HUDEP-2 (cell line): ENCODE measurements at regions not wholly inside any gene's neighbourhood (a gene's known extent, or its start where the extent isn't known, plus 50 kb on each side); places are given as distances from the start of the nearest gene placed in this dataset.
"Not testable (repeated sequence)": the region's sequence is repeated elsewhere in the genome, so short reads cannot be mapped to it uniquely, and the experiment has no call there.

Experiments
- DNase-seq, 76 experiments: peaks; one replicate each; lab custom pipeline; 2025; ENCODE audit not compliant: unreplicated experiment in 76 of 76; lab: John Stamatoyannopoulos, UW

DNA sequence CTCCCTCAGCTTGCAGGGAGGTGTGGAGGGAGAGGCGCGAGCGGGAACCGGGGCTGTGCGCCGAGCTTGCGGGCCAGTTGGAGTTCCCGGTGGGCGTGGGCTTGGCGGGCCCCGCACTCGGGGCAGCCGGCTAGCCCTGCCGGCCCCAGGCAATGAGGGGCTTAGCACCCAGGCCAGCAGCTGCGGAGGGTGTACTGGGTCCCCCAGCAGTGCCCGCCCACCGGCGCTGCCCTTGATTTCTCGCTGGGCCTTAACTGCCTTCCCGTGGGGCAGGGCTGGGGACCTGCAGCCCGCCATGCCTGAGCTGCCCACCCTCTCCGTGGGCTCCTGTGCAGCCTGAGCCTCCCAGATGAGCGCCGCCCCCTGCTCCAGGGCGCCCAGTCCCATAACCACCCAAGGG lies 537.3 kb downstream of the ZBBX start:
- not testable (repeated sequence) for DNase-seq

GRCh38 chr3:166837535-166837934 lies 542.6 kb downstream of the ZBBX start:
- DNase-seq: no peak

DNA sequence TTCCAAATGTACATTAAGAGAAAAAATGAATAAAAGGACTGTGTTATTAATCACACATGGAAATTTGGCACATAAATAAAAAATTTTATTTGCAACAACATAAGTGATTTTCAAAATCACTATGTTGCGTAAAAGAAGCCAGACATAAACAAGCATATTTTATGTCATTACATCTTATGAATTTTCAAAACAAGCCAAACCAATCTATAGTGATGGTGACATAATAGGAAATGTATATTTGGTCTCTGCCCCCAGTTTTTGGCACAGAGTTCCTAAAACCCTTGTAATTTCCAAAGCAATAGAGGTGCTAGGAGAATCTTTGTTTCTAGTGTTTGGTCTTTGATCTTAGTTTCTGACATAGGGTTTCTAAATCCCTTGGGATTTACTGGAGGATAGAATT lies 543.3 kb downstream of the ZBBX start:
- DNase-seq: no peak

GRCh38 chr3:166829896-166830295 lies 550.2 kb downstream of the ZBBX start:
- no peak for DNase-seq

GRCh38 chr3:166818464-166818863 lies 561.6 kb downstream of the ZBBX start:
- DNase-seq: no peak

GRCh38 chr3:166817269-166817668 lies 562.8 kb downstream of the ZBBX start:
- not testable (repeated sequence) for DNase-seq

- DNase-seq: no peak
These were observed 569.2 kb downstream of the ZBBX start for GRCh38 chr3:166810741-166811445.

DNA sequence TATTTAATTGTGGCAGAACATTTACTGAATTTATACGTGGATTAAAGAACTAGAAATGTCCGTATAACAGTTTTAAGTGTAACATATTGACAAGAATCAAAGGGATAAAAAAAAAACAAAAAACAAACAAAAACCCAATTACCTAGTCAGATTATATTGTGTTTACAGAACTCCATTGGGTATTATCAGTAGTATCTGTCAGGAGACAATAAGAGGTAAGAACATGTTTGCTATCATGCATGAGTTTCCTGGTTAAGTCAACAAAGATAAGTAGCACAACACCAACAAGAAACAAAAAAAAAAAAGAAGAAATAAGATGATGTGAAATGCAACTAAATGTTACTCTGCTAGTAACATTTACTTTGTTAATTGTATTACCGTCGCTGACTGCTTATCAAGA lies 570.6 kb downstream of the ZBBX start:
- DNase-seq: no peak

GRCh38 chr3:166788936-166789335 lies 591.2 kb downstream of the ZBBX start:
- DNase-seq: no peak

DNA sequence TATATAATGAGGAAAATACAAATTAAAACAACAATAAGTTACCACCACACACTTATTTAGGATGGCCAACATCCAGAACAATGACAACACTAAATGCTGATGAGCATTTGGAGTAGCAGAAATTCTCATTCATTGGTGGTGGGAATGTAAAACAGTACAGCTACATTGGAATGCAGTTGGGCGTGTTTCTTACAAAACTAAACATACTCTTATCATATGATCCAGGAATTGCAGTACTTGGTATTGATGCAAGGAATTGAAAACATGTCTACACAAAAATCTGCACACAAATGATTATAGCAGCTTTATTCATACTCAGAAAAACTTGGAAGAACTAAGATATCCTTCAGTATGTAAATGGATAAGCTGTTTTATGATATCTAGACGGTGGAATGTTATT lies 594.2 kb downstream of the ZBBX start:
- no peak for DNase-seq

GRCh38 chr3:166783206-166783605 lies 596.9 kb downstream of the ZBBX start:
- DNase-seq: no peak

GRCh38 chr3:166764698-166765318 lies 615.3 kb downstream of the ZBBX start:
- no peak for DNase-seq

DNA sequence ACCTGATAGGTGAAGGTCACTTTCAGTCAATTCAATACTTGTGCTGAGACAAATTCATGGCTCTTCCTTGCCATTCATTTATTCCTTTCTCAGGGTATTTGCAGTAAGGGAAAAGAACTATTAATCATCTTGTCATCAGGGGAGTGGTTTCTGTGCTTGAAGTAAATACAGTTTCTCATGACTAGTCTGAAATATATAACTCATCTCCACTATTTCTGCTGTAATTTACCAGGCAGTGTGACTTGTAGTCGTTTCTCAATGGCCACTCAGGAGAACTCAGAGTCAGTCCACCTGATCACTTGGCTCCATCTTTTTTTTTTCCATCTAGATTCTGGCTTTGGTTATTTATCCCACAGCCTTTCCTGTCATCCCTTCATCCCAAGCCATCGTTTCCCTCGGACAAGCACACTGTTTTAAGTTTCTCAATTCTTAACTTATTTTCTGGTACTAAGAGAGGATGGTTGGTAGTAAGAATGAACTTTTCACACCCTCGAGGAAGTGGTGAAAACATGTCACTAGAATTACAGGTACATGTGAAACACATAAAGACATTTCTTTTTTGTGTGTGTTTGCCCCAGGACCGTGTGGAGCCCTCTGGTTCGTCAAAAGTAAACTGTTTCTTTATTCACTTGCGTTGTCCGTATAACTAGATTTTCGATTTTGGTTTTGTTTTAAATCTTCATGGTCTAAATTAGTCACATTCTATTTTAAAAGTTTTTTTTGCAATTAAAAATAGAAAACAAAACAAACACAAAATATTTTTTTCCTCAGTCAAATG lies 620.2 kb downstream of the ZBBX start:
- DNase-seq: no peak

DNA sequence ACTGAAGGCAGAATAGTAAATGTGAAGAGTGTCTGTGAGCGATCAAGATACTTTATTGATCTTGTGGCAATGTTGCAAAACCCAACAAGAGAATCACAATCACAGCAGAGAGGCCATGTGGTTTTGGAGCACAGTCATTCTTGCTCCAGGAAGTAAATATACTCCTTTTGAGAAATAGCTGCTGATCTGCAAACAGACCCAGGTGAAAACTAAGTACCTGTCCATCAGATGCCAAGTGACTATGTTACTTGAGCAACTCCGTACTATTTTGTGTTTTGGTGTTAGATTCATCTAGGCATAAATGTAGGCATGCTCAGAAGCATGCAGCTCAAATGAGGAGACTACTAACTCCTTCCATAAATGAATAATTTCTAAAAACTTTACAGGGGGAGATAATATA lies 627.9 kb downstream of the ZBBX start:
- DNase-seq: no peak

- no peak for DNase-seq
These were observed 636.5 kb downstream of the ZBBX start for GRCh38 chr3:166743481-166744134.

DNA sequence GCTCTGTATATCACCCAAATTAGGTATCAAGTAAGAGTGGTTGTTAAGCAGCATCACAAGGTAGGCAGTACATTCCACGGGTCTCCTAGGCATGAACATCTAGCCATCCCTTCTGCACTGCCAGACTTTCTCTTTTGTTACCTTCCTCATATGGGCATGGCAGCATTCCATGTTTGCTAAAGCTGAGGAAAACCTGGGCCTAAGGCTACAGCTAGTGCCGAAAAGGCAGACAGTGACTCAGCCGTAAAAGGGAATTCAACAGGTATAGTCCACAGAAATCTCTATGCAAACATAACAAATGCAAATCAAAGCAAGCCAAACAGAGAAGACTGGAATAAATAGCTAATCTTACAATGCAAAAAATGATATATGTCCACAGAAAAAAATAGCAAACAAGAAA lies 645.4 kb downstream of the ZBBX start:
- no peak for DNase-seq

DNA sequence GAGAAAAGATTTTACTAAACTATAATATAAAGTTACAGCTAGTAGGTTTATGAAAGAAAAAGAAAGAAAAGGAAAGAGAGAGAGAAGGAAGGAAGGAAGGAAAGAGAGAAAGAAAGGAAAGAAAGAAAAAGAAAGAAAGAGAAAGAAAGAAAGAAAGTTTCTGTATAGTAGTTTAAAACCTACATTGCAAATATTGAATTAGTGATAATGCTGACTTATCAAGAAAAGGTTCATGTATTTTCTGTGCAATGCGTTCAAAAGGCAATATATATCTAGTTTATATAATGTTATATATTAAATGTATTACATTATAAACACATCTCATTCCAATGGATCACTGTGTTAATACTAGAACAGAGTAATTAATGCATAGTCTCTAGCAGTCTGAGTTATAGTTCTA lies 648.4 kb downstream of the ZBBX start:
- no peak for DNase-seq

DNA sequence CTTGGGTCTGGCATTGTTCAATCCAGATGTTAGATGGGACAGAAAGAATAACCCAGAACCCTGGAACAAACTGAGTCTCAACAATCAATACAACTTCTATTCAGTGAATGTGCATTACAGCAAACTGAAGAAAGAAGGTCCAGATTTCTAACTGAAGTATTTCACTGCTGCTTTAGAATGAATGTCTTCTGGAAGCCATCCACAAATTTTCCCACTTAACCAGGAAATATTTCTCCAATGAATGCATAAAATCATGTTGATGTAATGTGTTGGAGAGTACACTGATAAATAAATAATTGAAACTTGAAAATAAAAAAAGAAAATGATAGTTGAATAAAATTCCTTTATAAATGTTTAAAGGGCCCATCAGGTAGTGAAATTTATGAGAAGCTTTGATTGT lies 658.6 kb downstream of the ZBBX start:
- DNase-seq: no peak

DNA sequence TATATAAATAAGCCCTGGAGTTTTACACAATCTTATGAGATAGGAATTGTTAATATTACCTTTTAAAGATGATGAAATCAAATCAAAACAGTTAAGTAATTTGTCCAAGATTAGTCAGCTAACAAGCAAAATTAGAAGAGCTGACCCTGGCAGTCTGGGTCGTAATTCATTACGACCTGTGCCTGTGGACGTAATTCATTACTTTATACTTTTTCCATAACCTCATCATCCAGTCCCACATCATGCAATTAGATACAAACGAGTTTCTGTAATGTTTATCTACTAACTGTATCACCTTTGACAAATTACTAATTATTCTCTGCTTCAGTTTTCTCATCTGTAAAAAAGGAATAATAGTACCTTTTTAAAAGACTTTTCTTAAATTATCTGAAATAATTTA lies 665.9 kb downstream of the ZBBX start:
- no peak for DNase-seq

DNA sequence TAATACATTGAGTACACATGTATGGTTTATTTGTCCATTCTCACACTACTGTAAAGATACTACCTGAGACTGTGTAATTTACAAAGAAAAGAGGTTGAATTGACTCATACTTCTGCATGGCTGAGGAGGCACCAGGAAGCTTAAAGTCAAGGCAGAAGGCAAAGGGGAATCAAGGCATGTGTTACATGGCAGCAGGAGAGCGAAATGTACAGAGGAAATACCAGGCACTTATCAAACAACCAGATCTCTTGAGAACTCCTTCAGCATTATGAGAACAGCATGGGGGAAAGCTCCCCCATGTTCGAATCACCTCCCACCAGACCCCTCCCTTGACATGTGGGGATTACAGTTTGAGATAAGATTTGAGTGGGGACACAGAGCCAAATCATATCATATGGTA lies 666.3 kb downstream of the ZBBX start:
- no peak for DNase-seq

DNA sequence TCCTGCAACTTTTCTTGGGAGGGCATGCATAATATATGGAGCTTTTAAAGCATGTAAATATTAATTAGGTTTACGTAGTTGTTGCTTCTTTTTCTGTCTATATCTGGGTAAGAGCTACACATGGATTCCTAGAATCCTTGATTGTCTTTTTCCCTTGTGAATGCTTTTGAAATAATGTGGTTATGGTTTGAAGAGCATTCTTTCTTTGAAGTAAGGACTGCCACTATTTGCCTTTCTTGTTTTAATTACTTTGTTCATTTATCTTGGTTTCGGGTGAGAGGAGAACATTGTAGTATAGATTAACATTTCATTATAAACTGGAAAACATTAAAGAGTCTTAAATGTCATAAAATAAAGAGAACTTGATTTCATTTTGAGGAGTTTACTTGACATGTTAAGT lies 674.0 kb downstream of the ZBBX start:
- DNase-seq: no peak
